Mesodermal cell (in vitro differentiated cells): ENCODE measurements at regions not wholly inside any gene's neighbourhood (a gene's known extent, or its start where the extent isn't known, plus 50 kb on each side); places are given as distances from the start of the nearest gene placed in this dataset.
"Not testable (repeated sequence)": the region's sequence is repeated elsewhere in the genome, so short reads cannot be mapped to it uniquely, and the experiment has no call there.

Experiments
- H3K27ac ChIP-seq: 2 replicates; pipeline ENCODE4 v1.7.0; 2013; ENCODE audit warnings: mild to moderate bottlenecking, low read depth, low read length, moderate library complexity; ENCODE audit not compliant: severe bottlenecking
- H3K36me3 ChIP-seq: 2 replicates; pipeline ENCODE4 v1.7.1; 2013; ENCODE audit warnings: mild to moderate bottlenecking, low read length, moderate library complexity; ENCODE audit not compliant: control insufficient read depth, insufficient read depth
- H3K4me1 ChIP-seq: one replicate; pipeline ENCODE4 v1.7.1; 2013; ENCODE audit warnings: mild to moderate bottlenecking, low read length; ENCODE audit not compliant: insufficient read depth, control insufficient read depth, poor library complexity, severe bottlenecking
- H3K4me3 ChIP-seq: 2 replicates; pipeline ENCODE4 v1.7.0; 2013; ENCODE audit warnings: low read length, control low read depth, mild to moderate bottlenecking; ENCODE audit not compliant: insufficient read depth, poor library complexity, severe bottlenecking; ENCODE audit errors: extremely low read depth
- H3K9me3 ChIP-seq: 2 replicates; pipeline ENCODE4 v1.7.1; 2013; ENCODE audit warnings: mild to moderate bottlenecking, low read length, moderate library complexity; ENCODE audit not compliant: control insufficient read depth
- WGBS, 2 experiments: methylation state at CpG; one replicate each; pipeline ENCODE4 v1.1.5; 2013; ENCODE audit warnings: missing lambda C conversion rate in 2 of 2; ENCODE audit not compliant: insufficient coverage in 2 of 2; 5-methylcytosine and 5-hydroxymethylcytosine counted together

- H3K27ac ChIP-seq, H3K9me3 ChIP-seq, H3K4me1 ChIP-seq, H3K4me3 ChIP-seq, H3K36me3 ChIP-seq: not testable (repeated sequence)
- WGBS, 2 experiments: 94 to 96% methylated on average over 7 of the region's 7 CpGs
Measured at GRCh38 chr10:36769741-36770140, 355.7 kb upstream of the ANKRD30A start.

DNA sequence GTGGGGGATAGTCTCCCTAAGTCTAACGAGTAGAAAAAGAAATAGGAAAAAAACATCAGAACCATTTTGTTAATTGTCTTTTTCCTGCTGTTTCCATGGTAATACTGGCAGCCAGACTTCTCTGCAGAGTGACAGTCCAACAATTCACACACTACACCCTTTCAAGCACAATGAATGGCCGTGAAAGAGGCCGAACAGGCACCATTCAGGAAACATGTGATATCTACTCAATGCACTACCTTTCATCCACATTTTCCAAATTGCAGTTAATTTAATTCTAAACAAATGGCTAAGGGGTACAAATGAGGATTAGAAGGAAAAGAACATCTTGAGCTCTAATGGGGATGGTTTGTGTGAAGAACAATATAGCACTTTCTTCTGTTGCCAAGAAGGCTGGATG lies 358.5 kb upstream of the ANKRD30A start:
- Histone ChIP-seq H3K4me1 (no peaks in the 10 kb centered on the region), H3K9me3 (no peaks in the 10 kb centered on the region), H3K4me3 (no peak overlapping the region), H3K36me3 (no peaks in the 10 kb centered on the region), H3K27ac (no peak overlapping the region)
- WGBS, 2 experiments: 40 to 100% methylated on average over 1 of the region's 3 CpGs

DNA sequence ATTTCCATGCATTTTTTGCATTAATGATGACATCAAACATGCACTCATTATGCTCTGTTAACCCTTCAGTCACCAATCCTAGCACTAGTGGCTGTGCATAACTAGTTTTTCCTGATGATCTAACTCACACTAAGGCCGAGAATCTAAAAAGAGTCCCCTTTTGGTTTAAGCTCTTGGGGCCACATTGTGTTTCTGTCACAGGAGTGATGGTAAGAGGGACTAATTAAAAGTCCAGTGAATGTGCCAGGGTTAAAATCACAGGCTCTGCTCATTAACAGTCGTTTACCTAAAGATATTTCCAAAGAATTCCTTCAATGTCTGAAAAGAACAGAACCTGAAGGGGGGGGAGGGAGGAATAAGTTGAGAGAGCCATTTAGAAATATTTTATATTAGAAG lies 359.0 kb upstream of the ANKRD30A start:
- no peak overlapping the region for H3K4me3 ChIP-seq
- no peaks in the 10 kb centered on the region for H3K9me3 ChIP-seq
- H3K27ac ChIP-seq: no peak overlapping the region
- WGBS, 2 experiments: 63 to 75% methylated on average over 1 of the region's 2 CpGs
- no peaks in the 10 kb centered on the region for H3K36me3 ChIP-seq
- H3K4me1 ChIP-seq: no peaks in the 10 kb centered on the region

DNA sequence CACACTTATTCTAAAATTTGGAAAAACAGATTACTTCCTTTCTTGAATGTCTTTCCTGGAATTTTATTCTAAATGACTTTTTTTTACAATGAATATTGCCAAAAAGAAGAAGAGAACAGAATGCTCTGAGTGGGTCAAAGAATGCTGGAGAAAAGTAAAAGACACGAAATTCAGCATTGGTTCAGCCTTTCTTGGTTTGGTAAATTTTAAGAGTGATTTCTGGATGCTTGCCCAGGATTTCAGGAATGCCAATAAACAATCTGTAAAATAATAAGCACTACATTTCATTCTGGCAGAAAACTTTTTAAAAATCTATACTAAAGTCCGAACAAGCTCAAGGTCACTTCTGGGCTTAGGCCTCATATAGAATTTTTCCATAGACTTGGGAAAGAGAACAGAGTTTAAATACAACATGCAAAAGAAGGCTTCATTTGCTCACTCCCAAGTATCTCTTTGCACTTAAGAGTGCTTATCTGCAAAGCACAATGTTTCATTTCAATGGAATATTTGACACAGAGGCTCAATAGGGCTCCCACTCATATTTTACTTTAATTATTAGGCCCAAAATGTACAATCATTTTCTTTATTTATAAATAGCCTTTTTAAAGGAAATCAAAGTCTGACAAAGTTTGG lies 359.5 kb upstream of the ANKRD30A start:
- no peak overlapping the region for H3K27ac ChIP-seq
- H3K9me3 ChIP-seq: no peaks in the 10 kb centered on the region
- 100% methylated on average over 1 of the region's 2 CpGs for WGBS, 2 experiments
- H3K4me3 ChIP-seq: no peak overlapping the region
- no peaks in the 10 kb centered on the region for H3K4me1 ChIP-seq
- H3K36me3 ChIP-seq: no peaks in the 10 kb centered on the region

DNA sequence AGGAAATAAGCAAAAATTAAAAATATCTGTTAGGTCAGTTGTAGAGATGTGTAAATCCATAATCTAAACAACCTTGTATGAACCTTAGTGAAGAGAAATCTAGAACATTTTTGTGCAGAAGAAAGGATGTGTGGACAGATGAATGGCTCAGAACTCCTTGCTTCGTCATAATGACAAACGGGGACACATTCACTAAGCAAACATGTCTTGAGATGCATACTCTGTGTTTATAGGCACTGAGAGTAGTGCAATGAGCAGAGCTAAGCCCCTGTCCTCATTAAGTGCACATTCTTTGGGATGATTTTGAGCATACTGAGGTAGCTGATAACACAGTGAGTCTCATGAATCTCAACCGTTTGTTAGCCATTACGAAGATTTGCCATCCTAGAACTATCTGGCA lies 360.6 kb upstream of the ANKRD30A start:
- Histone ChIP-seq H3K9me3 (no peaks in the 10 kb centered on the region), H3K36me3 (no peaks in the 10 kb centered on the region), H3K27ac (no peak overlapping the region), H3K4me3 (no peak overlapping the region), H3K4me1 (no peaks in the 10 kb centered on the region)
- WGBS, 2 experiments: 88 to 94% methylated on average over 2 of the region's 4 CpGs

DNA sequence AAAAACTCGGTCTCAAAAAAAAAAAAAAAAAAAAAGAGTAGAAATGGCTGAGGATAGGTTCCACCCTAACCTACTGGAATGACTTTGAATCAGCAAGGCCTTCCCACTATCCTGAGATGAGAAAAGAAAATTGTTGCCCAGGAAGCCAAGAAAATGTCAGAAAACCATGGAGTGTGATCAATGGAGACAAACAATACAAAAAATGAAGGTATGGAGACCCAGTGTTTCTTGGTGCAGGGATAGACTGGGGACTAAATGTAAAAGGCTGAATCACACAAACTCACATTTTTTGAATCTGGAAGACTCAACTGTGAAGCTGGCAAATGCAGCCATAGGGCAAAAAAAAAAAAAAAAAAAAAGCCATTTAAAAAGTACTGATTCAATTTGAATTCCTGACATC lies 364.3 kb upstream of the ANKRD30A start:
- no CpG with 5 or more reads among the region's 1 CpG for WGBS, 2 experiments
- no peaks in the 10 kb centered on the region for H3K36me3 ChIP-seq
- no peak overlapping the region for H3K27ac ChIP-seq
- no peaks in the 10 kb centered on the region for H3K9me3 ChIP-seq
- H3K4me1 ChIP-seq: no peaks in the 10 kb centered on the region
- no peak overlapping the region for H3K4me3 ChIP-seq

- no peak overlapping the region for H3K4me3 ChIP-seq
- no peaks in the 10 kb centered on the region for H3K4me1 ChIP-seq
- H3K36me3 ChIP-seq: no peaks in the 10 kb centered on the region
- H3K27ac ChIP-seq: no peak overlapping the region
- 81 to 95% methylated on average over 2 of the region's 3 CpGs for WGBS, 2 experiments
- H3K9me3 ChIP-seq: no peaks in the 10 kb centered on the region
Measured at GRCh38 chr10:36759141-36759805, 366.1 kb upstream of the ANKRD30A start.

GRCh38 chr10:36748128-36748871 lies 377.1 kb upstream of the ANKRD30A start:
- Histone ChIP-seq H3K4me3 (no peak overlapping the region), H3K36me3 (no peaks in the 10 kb centered on the region), H3K4me1 (no peaks in the 10 kb centered on the region), H3K9me3 (peaks cover 3% of the 10 kb centered on the region), H3K27ac (no peak overlapping the region)
- WGBS, 2 experiments: 90 to 94% methylated on average over 13 to 17 of the region's 19 CpGs

DNA sequence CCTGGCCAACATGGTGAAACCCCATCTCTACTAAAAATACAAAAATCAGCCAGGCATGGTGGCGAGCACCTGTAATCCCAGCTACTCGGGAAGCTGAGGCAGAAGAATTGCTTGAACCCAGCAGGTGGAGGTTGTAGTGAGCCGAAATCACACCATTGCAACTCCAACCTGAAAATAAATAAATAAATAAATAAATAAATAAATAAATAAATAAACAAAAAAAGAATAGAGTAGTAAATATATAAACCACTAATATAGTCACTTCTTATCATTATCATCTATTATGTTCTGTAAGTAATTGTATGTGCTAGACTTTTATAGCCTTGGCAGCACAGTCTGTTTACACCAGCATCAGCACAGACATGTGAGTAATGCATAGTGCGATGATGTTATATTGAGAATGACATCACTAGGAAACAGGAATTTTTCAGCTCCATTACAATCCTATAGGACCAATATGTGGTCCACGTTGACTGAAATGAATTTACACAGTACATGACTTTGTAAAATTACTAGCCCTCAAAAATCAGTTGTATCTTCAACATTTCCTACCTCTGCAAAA lies 385.4 kb upstream of the ANKRD30A start:
- Histone ChIP-seq H3K36me3 (no peaks in the 10 kb centered on the region), H3K27ac (no peak overlapping the region), H3K9me3 (no peaks in the 10 kb centered on the region), H3K4me3 (no peak overlapping the region), H3K4me1 (no peaks in the 10 kb centered on the region)
- WGBS, 2 experiments: 76 to 100% methylated on average over 1 to 3 of the region's 5 CpGs

DNA sequence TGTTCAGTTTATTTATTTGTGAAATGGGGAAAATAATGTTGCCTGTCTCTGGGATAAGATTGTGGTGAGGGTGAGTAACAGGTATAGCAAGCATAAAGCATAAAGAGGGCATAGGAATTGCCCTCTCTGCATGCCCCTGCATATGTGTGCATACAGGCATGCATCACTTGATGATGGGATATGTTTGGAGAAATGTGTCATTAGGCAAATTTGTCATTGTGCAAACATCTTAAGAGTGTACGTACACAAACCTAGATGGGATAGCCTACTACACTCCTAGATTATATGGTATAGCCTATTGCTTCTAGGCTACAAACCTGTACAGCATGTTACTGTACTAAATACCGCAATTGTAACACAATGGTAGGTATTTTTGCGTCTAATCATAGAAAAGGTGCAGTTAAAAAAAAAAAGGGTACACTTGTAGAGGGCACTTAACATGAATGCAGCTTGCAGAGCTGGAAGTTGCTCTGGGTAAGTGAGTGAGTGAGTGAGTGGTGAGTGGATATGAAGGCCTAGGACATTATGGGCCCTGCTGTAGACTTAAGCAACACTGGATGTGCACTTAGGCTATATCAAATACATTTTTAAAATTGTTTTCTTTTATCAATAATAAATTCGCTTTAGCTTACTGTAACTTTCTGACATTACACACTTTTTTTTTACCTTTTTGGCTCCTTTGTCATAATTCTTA lies 386.5 kb upstream of the ANKRD30A start:
- no peak overlapping the region for H3K4me3 ChIP-seq
- no peaks in the 10 kb centered on the region for H3K36me3 ChIP-seq
- H3K27ac ChIP-seq: no peak overlapping the region
- WGBS, 2 experiments: 78 to 97% methylated on average over 3 of the region's 4 CpGs
- H3K9me3 ChIP-seq: no peaks in the 10 kb centered on the region
- no peaks in the 10 kb centered on the region for H3K4me1 ChIP-seq
